GM12878 (cell line): ENCODE measurements at regions not wholly inside any gene's neighbourhood (a gene's known extent, or its start where the extent isn't known, plus 50 kb on each side); places are given as distances from the start of the nearest gene placed in this dataset.

Experiments used
- ATAC-seq: fragments of 200-7000 bp; cut with Tn5 transposase; 3 replicates; pipeline ENCODE4 v1.9.1; 2020; ENCODE audit warnings: mild to moderate bottlenecking, moderate library complexity
- BruUV-seq: library from RNA; stranded (reverse); fragments of 400-500 nt; replicated peaks from 2 replicates; lab custom pipeline; 2021; lab: Mats Ljungman, UMichigan
- CTCF ChIA-PET: fragments of 300-600 bp; sonication (Branson Sonifier 250); formaldehyde crosslinking; extraction: SDS; loops from one replicate; lab custom pipeline; 2021; ENCODE audit warnings: inconsistent platforms; lab: Yijun Ruan, JAX
- POLR2A ChIA-PET: fragments of 350-600 bp; formaldehyde crosslinking; extraction: SDS; loops from one replicate; lab custom pipeline; 2021; ENCODE audit warnings: inconsistent platforms; lab: Charles Lee
- RAD21 ChIA-PET: fragments of 300-600 bp; sonication (Branson Sonifier 250); formaldehyde crosslinking; loops from one replicate; lab custom pipeline; 2023; ENCODE audit warnings: antibody characterized with exemption; ENCODE audit not compliant: unreplicated experiment; lab: Charles Lee
- SMC1A ChIA-PET: fragments of 300-600 bp; sonication (Branson Sonifier 250); formaldehyde crosslinking; loops from one replicate; lab custom pipeline; 2023; ENCODE audit not compliant: unreplicated experiment, uncharacterized antibody; lab: Charles Lee
- DNase-seq: peaks from one replicate; pipeline ENCODE4 v3.0.0-alpha.2; 2011; ENCODE audit warnings: low read depth, low spot score
- FAIRE-seq: peaks from 3 replicates; lab custom pipeline; 2011; peaks lifted over from hg19 to GRCh38; lab: Jason Lieb, UNC
- H2AFZ ChIP-seq: 2 replicates; pipeline ENCODE4 v1.6.0; 2011; ENCODE audit warnings: low read depth, low read length, control low read depth; ENCODE audit not compliant: control insufficient read depth
- H3K27ac ChIP-seq: 2 replicates; pipeline ENCODE4 v1.5.1; 2011; ENCODE audit warnings: control low read depth; ENCODE audit not compliant: control insufficient read depth, insufficient read depth
- H3K27me3 ChIP-seq, 2 experiments: replicated peaks in 1 of 2; 2 replicates each; pipeline versions ENCODE4 v1.6.0 to v1.6.1; 2011; ENCODE audit warnings: low read length in 1 of 2; ENCODE audit not compliant: control insufficient read depth in 2 of 2, insufficient read depth in 2 of 2
- H3K36me3 ChIP-seq, 2 experiments: 2 replicates each; pipeline ENCODE4 v1.5.1; 2011; ENCODE audit warnings: low read length in 1 of 2; ENCODE audit not compliant: control insufficient read depth in 2 of 2, insufficient read depth in 2 of 2
- H3K4me1 ChIP-seq: 2 replicates; pipeline ENCODE4 v1.6.1; 2011; ENCODE audit warnings: mild to moderate bottlenecking, low read length, moderate library complexity, mixed read lengths; ENCODE audit not compliant: control insufficient read depth, insufficient read depth
- H3K4me2 ChIP-seq: 2 replicates; pipeline ENCODE4 v1.6.0; 2011; ENCODE audit warnings: control low read depth; ENCODE audit not compliant: control insufficient read depth, insufficient read depth
- H3K4me3 ChIP-seq: fragments of 200-600 bp; sonication (generic); 2 replicates; pipeline ENCODE4 v1.5.1; 2016
- H3K79me2 ChIP-seq: 2 replicates; pipeline ENCODE4 v1.6.0; 2011; ENCODE audit warnings: low read length; ENCODE audit not compliant: control insufficient read depth, insufficient read depth
- H3K9ac ChIP-seq: 2 replicates; pipeline ENCODE4 v1.8.0; 2011; ENCODE audit warnings: low read length, control low read depth, mixed read lengths; ENCODE audit not compliant: control insufficient read depth, insufficient read depth
- H3K9me3 ChIP-seq: replicated peaks from 3 replicates; pipeline ENCODE4 v1.5.1; 2011; ENCODE audit warnings: mild to moderate bottlenecking, low read length; ENCODE audit not compliant: control insufficient read depth, insufficient read depth
- H4K20me1 ChIP-seq: 2 replicates; pipeline ENCODE4 v1.6.0; 2011; ENCODE audit not compliant: control insufficient read depth, insufficient read depth
- ASH2L ChIP-seq: fragments of 300-600, 200-600 bp; sonication (generic); IDR thresholded peaks from 2 replicates; pipeline ENCODE4 v1.6.1; 2017; ENCODE audit warnings: low read depth, mild to moderate bottlenecking, borderline replicate concordance
- CBX3 ChIP-seq: fragments of 200-600 bp; sonication (generic); IDR thresholded peaks from 2 replicates; pipeline ENCODE4 v1.6.1; 2016; ENCODE audit warnings: low read depth, borderline replicate concordance
- CTCF ChIP-seq, 3 experiments: IDR thresholded peaks in 2 of 3; conservative IDR thresholded peaks in 1 of 3; 2 replicates each; pipeline ENCODE4 v1.5.1; 2011; ENCODE audit warnings: low read depth in 3 of 3, low read length in 3 of 3, mild to moderate bottlenecking in 3 of 3, control low read depth in 2 of 3, moderate library complexity in 2 of 3, inconsistent platforms in 1 of 3, mixed read lengths in 1 of 3; ENCODE audit not compliant: control insufficient read depth in 2 of 3, insufficient read depth in 1 of 3; ENCODE audit errors: extremely low read depth in 1 of 3
- ELK1 ChIP-seq: IDR thresholded peaks from 2 replicates; pipeline ENCODE4 v1.6.1; 2012; ENCODE audit warnings: low read depth, low read length, improper control_type of control experiment
- EP300 ChIP-seq, 2 experiments: fragments of 150-350 bp in 1 of 2; IDR thresholded peaks; 2 replicates each; pipeline ENCODE4 v1.6.1; 2011 to 2012; ENCODE audit warnings: low read depth in 2 of 2, low read length in 2 of 2, borderline replicate concordance in 1 of 2, improper control_type of control experiment in 1 of 2, inconsistent platforms in 1 of 2; ENCODE audit not compliant: control insufficient read depth in 1 of 2
- EZH2 ChIP-seq: IDR thresholded peaks from 2 replicates; pipeline ENCODE4 v1.6.1; 2012; ENCODE audit warnings: low read depth, mild to moderate bottlenecking, control low read depth, inconsistent platforms, low read length, borderline replicate concordance; ENCODE audit not compliant: control insufficient read depth
- FOS ChIP-seq: IDR thresholded peaks from 3 replicates; pipeline ENCODE4 v1.6.1; 2011; ENCODE audit warnings: borderline replicate concordance; ENCODE audit not compliant: insufficient read length; ENCODE audit errors: extremely low read depth
- HCFC1 ChIP-seq: fragments of 150-350 bp; IDR thresholded peaks from 2 replicates; pipeline ENCODE4 v1.6.1; 2014; ENCODE audit warnings: low read length
- HDAC2 ChIP-seq: fragments of 200-600 bp; sonication (generic); IDR thresholded peaks from 2 replicates; pipeline ENCODE4 v1.6.1; 2017
- MXI1 ChIP-seq: fragments of 150-350 bp; IDR thresholded peaks from 2 replicates; pipeline ENCODE4 v1.6.1; 2011; ENCODE audit warnings: low read depth, mild to moderate bottlenecking, inconsistent platforms, low read length, improper control_type of control experiment
- MYB ChIP-seq: fragments of 150-350 bp; IDR thresholded peaks from 2 replicates; pipeline ENCODE4 v1.6.1; 2014; ENCODE audit warnings: mild to moderate bottlenecking, low read depth, low read length, borderline replicate concordance
- NRF1 ChIP-seq: conservative IDR thresholded peaks from 2 replicates; pipeline ENCODE4 v1.6.1; 2011; ENCODE audit warnings: mild to moderate bottlenecking, low read depth, low read length, improper control_type of control experiment
- PML ChIP-seq: IDR thresholded peaks from 2 replicates; pipeline ENCODE4 v1.6.1; 2012; ENCODE audit warnings: low read length, inconsistent platforms
- RBBP5 ChIP-seq: fragments of 200-600 bp; sonication (generic); conservative IDR thresholded peaks from 2 replicates; pipeline ENCODE4 v1.6.1; 2016
- STAT3 ChIP-seq: IDR thresholded peaks from 2 replicates; pipeline ENCODE4 v1.6.1; 2011; ENCODE audit warnings: low read depth, low read length, improper control_type of control experiment
- ZBTB40 ChIP-seq: fragments of 450-650 bp; IDR thresholded peaks from 2 replicates; pipeline ENCODE4 v1.6.1; 2016; ENCODE audit warnings: mild to moderate bottlenecking, moderate library complexity, borderline replicate concordance
- WGBS: methylation state at CpG from one replicate; pipeline ENCODE4 v1.1.6; 2016; ENCODE audit warnings: low lambda C conversion rate; ENCODE audit not compliant: insufficient replicate concordance, insufficient coverage; ENCODE audit errors: missing lambda C conversion rate; 5-methylcytosine and 5-hydroxymethylcytosine counted together
- in situ Hi-C: fragments of 300-500 bp; cut with MboI; formaldehyde crosslinking; loops from 9 replicates; pipeline ENCODE4 v1.14.3; 2018; ENCODE audit warnings: mixed read lengths
- intact Hi-C: fragments of 100-400 bp; cut with micrococcal nuclease; formaldehyde crosslinking; loops from one replicate; pipeline ENCODE4 v1.14.2; 2022; ENCODE audit not compliant: unreplicated experiment

- ATAC-seq (no peak), FAIRE-seq (no peak), DNase-seq (no peak)
- Histone ChIP-seq H3K27me3 (no peaks in the 10 kb centered on the region; a peak in 3 of 4 replicates), H4K20me1 (no peaks in the 10 kb centered on the region), H3K4me3 (no peak overlapping the region), H3K9ac (no peak overlapping the region), H3K36me3 (no peaks in the 10 kb centered on the region), H3K9me3 (no peaks in the 10 kb centered on the region), H2AFZ (no peak overlapping the region), H3K79me2 (no peaks in the 10 kb centered on the region), H3K4me2 (no peak overlapping the region), H3K27ac (no peak overlapping the region), H3K4me1 (no peaks in the 10 kb centered on the region)
- whole genome bisulfite sequencing: 5% methylated on average over 2 of the region's 2 CpGs
- ChIA-PET SMC1A (no interaction called here), RAD21 (no interaction called here), CTCF (no interaction called here), POLR2A (no interaction called here)
- BruUV-seq: no TSS peak
- in situ Hi-C loops: no loop called here
- intact Hi-C loops: no loop called here
- TF ChIP-seq EP300 (IDR thresholded peaks at IDR 0.05; ENCODE audit: borderline replicate concordance in 1 of 2, control insufficient read depth in 1 of 2, low read depth in 2 of 2, low read length in 2 of 2): no peak
- TF ChIP-seq HDAC2: no peak
- no peak for TF ChIP-seq PML
- TF ChIP-seq MXI1: no peak
- TF ChIP-seq NRF1: no peak
- TF ChIP-seq STAT3: no peak
- TF ChIP-seq CBX3: no peak
- no peak for TF ChIP-seq ELK1
- TF ChIP-seq ZBTB40: no peak
- no peak for TF ChIP-seq RBBP5
- no peak for TF ChIP-seq HCFC1
- TF ChIP-seq FOS: no peak
- no peak for TF ChIP-seq MYB
- TF ChIP-seq CTCF (IDR thresholded peaks at IDR 0.05 in 2 of 3, conservative IDR thresholded peaks at IDR 0.05 in 1 of 3; ENCODE audit: control insufficient read depth in 2 of 3, extremely low read depth in 1 of 3, insufficient read depth in 1 of 3, low read depth in 3 of 3, low read length in 3 of 3): no peak
- no peak for TF ChIP-seq EZH2
- TF ChIP-seq ASH2L: no peak
Measured at GRCh38 chr11:134687548-134687947, 275.5 kb upstream of the B3GAT1 start.
